ENCODE measurements at regions not wholly inside any gene's neighbourhood (a gene's known extent, or its start where the extent isn't known, plus 50 kb on each side); places are given as distances from the start of the nearest gene placed in this dataset.
"Not testable (repeated sequence)": the region's sequence is repeated elsewhere in the genome, so short reads cannot be mapped to it uniquely, and the experiment has no call there.

DNA sequence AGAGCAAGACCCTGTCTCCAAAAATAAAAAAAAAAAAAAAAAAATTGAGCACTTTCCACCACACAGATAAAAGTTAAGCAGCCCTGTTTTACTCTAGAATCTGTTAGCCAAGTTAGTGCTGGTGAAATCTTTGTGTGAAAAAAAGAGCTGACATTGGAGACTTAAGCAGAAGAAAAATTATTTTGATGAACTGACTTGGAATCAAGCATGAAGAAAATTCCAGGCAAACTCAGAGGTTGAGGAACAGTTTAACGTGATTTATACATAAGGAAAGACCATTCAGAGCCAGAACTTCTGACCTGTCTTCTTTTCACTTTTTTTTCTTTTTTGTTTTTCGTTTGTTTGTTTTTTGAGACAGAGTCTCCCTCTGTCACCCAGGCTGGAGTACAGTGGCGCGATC lies 79.6 kb upstream of the RBPJ start:
- Histone ChIP-seq H3K36me3 (no peaks in the 10 kb centered on the region), H3K27ac (no peak overlapping the region), H3K27me3 (no peaks in the 10 kb centered on the region), H3K4me3 (no peak overlapping the region), H3K4me1 (peaks cover 11 to 12% of the 10 kb centered on the region in 2 donors), H3K9me3 (no peaks in the 10 kb centered on the region)
- intact Hi-C loops (cut with DNase I; ENCODE audit: low total_unique reads), result no loop called here
- TF ChIP-seq, protein P1, sequence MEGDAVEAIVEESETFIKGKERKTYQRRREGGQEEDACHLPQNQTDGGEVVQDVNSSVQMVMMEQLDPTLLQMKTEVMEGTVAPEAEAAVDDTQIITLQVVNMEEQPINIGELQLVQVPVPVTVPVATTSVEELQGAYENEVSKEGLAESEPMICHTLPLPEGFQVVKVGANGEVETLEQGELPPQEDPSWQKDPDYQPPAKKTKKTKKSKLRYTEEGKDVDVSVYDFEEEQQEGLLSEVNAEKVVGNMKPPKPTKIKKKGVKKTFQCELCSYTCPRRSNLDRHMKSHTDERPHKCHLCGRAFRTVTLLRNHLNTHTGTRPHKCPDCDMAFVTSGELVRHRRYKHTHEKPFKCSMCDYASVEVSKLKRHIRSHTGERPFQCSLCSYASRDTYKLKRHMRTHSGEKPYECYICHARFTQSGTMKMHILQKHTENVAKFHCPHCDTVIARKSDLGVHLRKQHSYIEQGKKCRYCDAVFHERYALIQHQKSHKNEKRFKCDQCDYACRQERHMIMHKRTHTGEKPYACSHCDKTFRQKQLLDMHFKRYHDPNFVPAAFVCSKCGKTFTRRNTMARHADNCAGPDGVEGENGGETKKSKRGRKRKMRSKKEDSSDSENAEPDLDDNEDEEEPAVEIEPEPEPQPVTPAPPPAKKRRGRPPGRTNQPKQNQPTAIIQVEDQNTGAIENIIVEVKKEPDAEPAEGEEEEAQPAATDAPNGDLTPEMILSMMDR (IDR thresholded peaks at IDR 0.05 in 4 of 5, conservative IDR thresholded peaks at IDR 0.05 in 1 of 5), result no peak
- in situ Hi-C loops (cut with MboI; ENCODE audit: low sequenced_read_pairs in 4 of 4), result no loop called here
- DNase-seq, result no peak
- no peak for ATAC-seq

DNA sequence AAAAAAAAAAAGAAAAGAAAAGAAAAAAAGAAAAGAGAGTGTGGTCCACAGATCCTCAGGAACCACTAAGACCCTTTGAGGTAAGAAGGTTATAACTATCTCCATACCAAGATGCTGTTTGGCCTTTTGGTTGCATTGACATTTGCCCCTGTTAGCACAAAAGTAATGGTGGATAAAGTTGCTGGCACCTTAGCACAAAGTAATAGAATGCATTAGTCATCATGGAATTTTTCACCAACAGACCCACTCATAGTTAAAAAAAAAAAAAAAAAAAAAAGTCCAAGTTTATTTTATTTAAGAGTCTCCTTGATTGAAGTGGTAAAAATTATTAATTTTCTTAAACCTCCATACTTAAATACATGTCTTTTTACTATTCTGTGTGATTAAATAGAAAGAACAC lies 78.4 kb upstream of the RBPJ start:
- TF ChIP-seq, protein P1 (IDR thresholded peaks at IDR 0.05 in 4 of 5, conservative IDR thresholded peaks at IDR 0.05 in 1 of 5), result no peak
- TF ChIP-seq POLR2A (IDR thresholded peaks at IDR 0.05), result no peak
- Histone ChIP-seq H3K27me3 (no peaks in the 10 kb centered on the region), H3K4me3 (no peak overlapping the region), H3K4me1 (peaks cover 11 to 12% of the 10 kb centered on the region in 2 donors), H3K9me3 (no peaks in the 10 kb centered on the region), H3K27ac (no peak overlapping the region), H3K36me3 (no peaks in the 10 kb centered on the region)
- in situ Hi-C loops (cut with MboI; ENCODE audit: low sequenced_read_pairs in 4 of 4), result no loop called here
- intact Hi-C loops (cut with DNase I; ENCODE audit: low total_unique reads), result no loop called here
- DNase-seq (no peak), ATAC-seq (no peak)

DNA sequence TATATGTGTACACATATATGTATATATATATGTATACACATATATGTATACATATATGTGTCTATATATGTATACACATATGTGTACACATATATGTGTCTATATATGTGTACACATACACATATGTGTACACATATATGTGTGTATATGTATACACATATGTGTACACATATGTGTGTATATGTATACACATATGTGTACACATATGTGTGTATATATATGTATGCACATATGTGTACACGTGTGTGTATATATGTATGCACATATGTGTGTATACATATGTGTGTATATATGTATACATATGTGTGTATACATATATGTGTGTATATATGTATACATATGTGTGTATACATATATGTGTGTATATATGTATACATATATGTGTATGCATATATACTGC lies 76.7 kb upstream of the RBPJ start:
- H3K4me3 ChIP-seq; in situ Hi-C loops (cut with MboI; ENCODE audit: low sequenced_read_pairs in 4 of 4); intact Hi-C loops (cut with DNase I; ENCODE audit: low total_unique reads); H3K36me3 ChIP-seq; ATAC-seq; DNase-seq; H3K27me3 ChIP-seq; H3K27ac ChIP-seq; H3K9me3 ChIP-seq; H3K4me1 ChIP-seq: not testable (repeated sequence)

GRCh38 chr4:26248647-26249046 lies 72.2 kb upstream of the RBPJ start:
- in situ Hi-C loops (cut with MboI; ENCODE audit: low sequenced_read_pairs in 4 of 4), result no loop called here
- intact Hi-C loops (cut with DNase I; ENCODE audit: low total_unique reads), result no loop called here
- DNase-seq, result peak in 1 of 2 donors; percentile 27
- Histone ChIP-seq H3K4me1 (peaks cover 0 to 6% of the 10 kb centered on the region in 2 donors), H3K4me3 (no peak overlapping the region), H3K27me3 (no peaks in the 10 kb centered on the region), H3K9me3 (no peaks in the 10 kb centered on the region), H3K36me3 (no peaks in the 10 kb centered on the region), H3K27ac (no peak overlapping the region)
- TF ChIP-seq, protein P1 (IDR thresholded peaks at IDR 0.05 in 4 of 5, conservative IDR thresholded peaks at IDR 0.05 in 1 of 5), result no peak
- TF ChIP-seq POLR2A (IDR thresholded peaks at IDR 0.05), result no peak
- ATAC-seq, result no peak

DNA sequence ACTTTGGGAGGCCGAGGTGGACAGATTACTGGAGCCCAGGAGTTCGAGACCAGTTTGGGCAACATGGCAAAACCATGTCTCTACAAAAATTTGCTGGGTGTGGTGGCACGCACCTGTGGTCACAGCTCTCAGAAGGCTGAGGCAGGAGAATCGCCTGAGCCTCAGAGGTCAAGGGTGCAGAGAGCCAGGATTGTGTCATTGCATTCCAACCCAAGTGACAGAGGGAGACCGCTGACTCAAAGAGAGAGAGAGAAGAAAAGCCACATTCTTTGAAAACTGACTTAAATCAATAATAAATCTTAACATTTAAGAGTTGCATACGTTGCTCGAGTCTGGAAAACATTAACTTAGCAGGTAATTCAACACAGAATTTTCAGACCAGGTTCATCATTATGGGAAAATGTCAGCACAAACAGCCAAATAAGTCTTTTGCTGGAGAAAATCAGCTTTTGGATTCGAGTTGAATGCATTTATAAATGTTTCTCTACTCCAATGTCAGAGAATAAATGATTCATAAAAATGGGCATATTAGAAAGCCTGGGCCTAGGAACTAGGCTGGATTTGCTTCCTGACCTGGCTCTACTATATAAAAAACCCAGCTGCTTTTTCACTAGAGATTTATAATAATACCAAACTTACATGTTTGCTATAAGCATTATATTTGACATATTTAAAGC lies 68.3 kb upstream of the RBPJ start:
- Histone ChIP-seq H3K36me3 (no peaks in the 10 kb centered on the region), H3K9me3 (no peaks in the 10 kb centered on the region), H3K4me1 (peaks cover 0 to 6% of the 10 kb centered on the region in 2 donors), H3K27ac (no peak overlapping the region), H3K4me3 (no peak overlapping the region), H3K27me3 (no peaks in the 10 kb centered on the region)
- in situ Hi-C loops (cut with MboI; ENCODE audit: low sequenced_read_pairs in 4 of 4), result no loop called here
- DNase-seq (no peak), ATAC-seq (no peak)
- intact Hi-C loops (cut with DNase I; ENCODE audit: low total_unique reads), result no loop called here
- no peak for TF ChIP-seq POLR2A (IDR thresholded peaks at IDR 0.05)
- TF ChIP-seq, protein P1 (IDR thresholded peaks at IDR 0.05 in 4 of 5, conservative IDR thresholded peaks at IDR 0.05 in 1 of 5), result no peak
